Stimulated activated CD8-positive, alpha-beta memory T cell treated with anti-CD3 and anti-CD28 coated beads, Interleukin-12 subunit alpha, Interleukin-12 subunit beta, amount 100 ng/mL, for 4 hours (primary cell): ENCODE measurements at regions not wholly inside any gene's neighbourhood (a gene's known extent, or its start where the extent isn't known, plus 50 kb on each side); places are given as distances from the start of the nearest gene placed in this dataset.
"Not testable (repeated sequence)": the region's sequence is repeated elsewhere in the genome, so short reads cannot be mapped to it uniquely, and the experiment has no call there.

Experiments used
- DNase-seq: peaks from one replicate; pipeline ENCODE4 v3.0.0-alpha.2; 2020; ENCODE audit warnings: low read depth

DNA sequence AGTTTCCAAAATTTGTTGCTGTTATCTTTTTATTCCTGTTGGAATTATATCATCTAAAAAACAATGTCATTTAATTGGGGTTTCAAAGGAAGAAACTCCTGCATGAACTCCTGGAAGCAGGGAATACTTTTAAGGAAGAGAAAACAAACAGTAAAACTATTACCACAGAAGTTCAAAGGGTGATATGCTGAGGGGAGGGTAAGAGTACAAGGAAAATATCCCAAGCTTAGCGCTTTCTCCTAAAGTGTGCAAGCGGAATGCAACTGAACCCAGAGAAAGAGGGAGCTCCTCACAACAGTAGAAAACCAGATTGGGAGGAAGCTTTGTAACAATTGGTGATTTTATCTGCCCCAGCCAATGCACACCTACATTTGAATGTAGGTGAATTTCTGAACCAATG, 175.1 kb downstream of the NUFIP1 start:
- DNase-seq: no peak

DNA sequence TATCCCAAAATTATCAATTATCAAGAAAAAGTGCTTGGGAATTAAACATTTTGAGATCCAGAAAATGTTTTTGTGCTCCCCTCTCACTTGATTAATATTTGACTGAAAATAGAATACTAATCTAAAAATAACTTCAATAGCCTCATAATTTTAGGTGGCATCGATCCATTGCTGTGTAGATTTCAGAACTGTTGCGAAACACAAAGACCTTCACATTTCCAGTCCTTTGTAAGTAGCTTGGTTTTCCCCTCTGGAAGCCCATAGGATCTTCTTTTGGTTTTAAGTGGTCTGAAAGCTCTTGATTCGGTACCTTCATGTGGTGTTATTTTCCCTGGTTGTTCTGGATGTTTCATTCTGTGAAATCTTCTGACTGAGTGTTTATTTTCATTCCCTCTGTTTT, 176.5 kb downstream of the NUFIP1 start:
- DNase-seq: no peak

DNA sequence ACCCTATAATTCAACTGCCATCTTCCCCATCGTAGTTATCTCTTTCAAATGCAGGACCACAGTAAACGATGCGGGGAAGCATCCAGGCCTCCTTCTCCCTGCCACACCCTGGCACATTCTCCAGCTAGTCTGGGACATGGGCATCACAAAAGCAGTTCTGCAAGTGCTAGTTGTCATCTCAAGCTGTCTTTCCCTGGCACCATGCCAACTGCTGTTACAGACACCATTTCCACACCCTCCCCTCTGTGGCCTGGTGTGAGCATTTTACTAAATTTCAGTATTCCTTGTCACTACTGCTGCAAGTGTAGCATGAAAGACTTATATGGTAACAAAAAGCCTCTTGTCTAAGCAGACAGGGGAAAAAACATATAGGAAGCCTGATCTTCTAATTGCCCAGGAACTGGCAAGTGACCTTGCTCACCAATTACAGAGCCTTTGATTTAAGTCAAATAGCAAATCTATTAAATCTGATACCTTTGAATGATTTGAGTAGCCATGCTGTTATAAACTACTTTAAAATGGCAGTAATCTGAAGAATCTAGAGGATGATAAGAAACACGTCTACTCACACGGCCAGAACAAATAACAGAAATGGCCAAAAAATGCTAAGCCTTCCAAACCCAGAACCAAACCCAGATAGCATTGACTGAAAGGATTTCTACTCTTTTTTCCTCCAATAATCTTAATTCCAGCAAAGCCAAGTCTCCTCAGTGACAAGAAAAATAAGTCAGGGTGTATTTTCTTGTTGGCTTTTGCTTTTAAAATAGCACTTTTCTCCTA, 179.0 kb downstream of the NUFIP1 start:
- DNase-seq: no peak

DNA sequence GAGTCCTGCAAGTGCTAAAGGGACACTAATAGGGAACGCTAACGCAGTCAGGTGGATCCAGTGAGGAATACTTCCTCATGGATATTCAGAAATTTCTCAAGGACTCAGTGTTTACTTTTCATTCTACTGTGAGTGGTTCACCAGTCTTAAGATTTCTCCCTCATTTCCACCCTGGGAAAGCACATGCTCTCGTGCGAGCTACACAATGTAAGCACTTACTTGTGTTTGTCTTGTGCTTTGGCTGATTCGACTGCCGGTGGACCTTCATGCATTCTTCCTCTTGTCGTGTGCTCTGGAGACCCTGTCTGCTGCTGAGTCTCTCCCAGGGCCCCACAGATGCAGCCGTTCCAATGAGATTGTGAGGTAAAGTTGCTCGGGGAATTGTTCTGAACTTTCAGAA, 180.1 kb downstream of the NUFIP1 start:
- DNase-seq: no peak

DNA sequence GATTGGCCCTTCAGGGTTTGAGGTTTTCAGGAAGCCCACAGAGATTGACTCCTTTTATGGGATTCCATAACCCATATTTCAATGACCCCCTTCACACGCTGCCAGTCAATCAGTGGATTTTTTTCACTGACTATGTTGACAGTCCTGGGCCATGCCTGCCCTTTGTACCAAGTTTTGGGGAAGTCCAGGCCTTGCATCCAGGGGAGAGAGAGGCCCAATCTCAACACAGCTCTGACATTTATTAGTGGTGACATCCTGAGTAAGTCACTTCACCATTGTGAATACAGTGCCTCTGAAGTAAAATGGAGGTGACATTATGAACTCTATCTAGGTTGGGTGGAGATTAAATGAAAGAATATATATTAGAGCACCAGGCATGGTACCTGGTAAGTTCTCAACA, 181.1 kb downstream of the NUFIP1 start:
- DNase-seq: no peak

DNA sequence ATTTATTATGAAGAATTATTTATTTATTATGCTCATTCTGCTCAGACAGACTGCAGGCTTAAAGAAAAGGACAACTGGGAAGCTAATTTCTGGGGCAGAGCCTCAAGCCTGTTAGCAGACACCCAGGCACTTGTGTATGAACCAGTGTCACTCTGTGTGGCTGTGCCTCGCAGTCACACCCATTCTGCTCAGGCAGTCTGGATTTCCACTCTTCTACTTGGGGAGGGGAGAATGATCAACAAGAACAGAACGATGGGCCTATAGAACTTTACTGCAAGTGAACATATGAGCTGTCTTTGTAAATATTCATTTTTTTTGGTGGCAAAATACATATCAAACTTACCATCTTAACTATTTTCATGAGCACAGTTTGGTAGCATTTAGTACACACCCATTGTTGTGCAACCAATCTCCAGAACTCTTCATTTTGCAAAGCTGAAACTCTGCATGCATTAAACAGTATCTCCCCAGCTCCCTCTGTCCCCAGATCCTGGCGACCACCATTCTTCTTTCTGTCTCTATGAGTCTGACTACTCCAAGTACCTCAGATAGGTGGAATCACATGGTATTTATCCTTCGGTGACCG, 181.7 kb downstream of the NUFIP1 start:
- no peak for DNase-seq

DNA sequence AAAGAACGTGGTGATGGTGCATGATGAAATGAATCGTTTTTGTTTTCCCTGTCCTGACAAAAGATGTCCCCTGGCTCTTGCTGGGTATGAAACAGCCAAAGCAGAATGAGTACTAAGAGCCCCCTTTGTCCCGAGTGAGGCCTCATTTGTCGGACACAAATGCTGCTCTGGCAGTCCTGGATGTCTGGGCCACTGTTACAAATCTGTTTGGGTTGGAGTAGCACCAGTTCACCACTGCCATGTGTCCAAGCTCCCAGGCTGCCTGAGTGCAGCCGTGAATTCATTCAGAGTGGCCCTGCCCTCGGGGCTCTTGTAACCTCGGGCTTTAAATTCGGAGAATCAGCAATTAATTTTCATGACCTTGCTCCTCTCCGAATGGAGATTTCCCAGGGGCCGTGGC, 182.4 kb downstream of the NUFIP1 start:
- DNase-seq: no peak

DNA sequence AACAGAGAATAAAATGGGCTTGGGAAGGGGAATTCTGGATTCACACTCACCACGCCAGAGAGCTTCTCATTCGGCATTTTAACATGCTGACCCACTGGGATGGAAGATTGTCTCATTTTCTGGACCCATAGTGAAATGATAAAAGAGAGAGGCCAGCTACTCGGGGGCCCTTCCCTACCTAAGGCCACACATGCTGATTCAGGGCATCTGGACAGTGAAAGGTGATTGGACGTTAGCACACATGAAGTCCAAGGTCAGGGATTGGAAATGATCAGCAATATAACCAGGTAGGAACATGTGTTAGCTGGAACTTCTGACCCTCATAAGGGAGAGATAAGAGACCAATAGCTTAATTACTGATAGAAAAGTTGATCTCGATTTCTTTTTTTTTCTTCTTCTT, 183.7 kb downstream of the NUFIP1 start:
- DNase-seq: no peak

DNA sequence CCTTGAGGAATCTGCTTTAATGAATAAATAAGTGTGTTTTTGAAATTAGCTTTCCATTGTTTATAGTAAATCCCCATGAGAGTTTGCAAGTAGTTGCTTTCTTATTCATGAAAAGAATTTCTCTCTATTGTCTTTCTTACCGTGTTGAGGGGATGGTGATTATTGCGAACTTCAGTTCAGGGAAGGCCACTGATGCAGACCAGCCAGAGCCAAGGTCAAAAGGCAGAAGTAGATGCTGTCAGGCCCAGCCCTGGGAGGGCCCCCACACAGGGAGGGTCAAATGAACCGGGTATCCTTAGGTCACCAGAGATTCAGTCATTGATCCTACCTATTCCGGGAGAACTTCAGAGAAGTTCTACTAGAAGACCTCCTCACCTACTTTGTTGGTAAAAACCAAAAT, 185.9 kb downstream of the NUFIP1 start:
- DNase-seq: no peak

DNA sequence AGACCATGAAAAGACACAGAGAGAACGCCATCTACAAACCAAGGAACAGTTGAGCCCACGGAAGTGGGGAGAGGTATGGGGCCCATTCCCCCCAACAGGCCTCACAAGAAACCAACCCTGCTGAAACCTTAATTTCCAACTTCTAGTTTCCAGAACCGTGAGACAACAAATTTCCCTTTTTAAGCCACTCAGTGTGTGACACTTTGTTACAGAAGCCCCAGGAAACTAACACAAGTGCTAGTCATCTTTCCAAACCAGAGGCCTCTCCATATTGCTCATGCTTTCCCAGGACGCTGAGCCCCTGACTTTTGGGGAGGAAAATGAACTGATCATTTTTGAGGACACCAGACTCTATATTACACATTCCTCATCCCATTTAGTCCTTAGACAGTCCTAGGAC, 186.8 kb downstream of the NUFIP1 start:
- DNase-seq: no peak

DNA sequence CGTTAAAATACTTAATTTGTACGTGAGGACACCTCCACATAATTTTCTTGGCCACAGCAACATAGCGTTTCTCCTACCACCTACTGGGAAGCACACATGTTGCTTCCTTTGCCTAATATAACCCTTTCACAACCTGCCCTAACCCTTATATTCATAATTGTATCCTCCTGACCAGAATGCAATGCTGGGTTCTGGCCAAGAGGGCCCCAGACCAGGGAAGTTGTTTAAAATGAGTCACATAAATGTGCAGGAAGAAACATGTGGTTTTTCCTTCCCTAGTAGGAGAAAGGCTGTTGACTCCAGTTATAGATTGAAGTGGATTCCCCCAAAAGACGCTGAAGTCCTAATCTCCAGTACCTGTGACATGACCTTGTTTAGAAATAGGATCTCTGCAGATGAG, 187.3 kb downstream of the NUFIP1 start:
- DNase-seq: no peak

DNA sequence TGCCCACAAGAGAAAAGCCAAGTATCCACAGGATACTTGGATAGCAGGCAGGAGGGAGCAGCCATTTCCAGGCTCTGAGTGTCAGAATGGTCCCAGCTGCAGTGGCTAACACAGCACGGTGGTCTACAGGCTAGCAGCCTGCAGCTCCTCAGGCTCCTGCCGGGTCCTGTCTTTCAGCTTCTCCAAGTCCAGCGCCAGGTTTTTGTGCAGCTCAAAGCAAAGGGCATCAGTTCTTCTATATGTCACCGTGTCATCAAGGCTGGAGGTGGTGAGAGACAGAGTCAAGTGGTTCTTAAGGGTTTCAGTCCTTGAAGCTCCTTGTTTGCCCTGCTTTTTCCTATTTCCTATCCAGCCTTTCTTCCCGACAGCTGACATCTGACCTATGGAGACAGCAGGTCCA, 188.6 kb downstream of the NUFIP1 start:
- DNase-seq: no peak

DNA sequence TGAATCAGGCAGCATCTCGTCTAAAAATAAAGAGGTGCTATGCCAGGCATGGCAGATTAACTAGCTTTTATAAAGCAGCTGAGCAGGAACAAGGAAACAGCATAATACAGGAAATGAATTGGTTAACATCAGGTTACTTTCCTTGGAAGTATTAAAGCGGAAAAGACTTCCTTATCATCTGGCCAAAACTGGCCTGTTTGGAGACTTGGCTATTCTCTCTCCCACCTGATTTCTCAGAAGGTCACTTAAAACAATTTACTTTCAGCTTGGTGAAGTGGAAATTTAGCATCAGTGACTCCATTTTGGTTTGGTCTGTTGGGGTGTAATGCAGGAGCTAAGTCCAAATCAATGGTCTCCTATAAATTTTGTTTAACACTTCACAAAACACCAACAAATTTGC, 191.6 kb downstream of the NUFIP1 start:
- DNase-seq: no peak

DNA sequence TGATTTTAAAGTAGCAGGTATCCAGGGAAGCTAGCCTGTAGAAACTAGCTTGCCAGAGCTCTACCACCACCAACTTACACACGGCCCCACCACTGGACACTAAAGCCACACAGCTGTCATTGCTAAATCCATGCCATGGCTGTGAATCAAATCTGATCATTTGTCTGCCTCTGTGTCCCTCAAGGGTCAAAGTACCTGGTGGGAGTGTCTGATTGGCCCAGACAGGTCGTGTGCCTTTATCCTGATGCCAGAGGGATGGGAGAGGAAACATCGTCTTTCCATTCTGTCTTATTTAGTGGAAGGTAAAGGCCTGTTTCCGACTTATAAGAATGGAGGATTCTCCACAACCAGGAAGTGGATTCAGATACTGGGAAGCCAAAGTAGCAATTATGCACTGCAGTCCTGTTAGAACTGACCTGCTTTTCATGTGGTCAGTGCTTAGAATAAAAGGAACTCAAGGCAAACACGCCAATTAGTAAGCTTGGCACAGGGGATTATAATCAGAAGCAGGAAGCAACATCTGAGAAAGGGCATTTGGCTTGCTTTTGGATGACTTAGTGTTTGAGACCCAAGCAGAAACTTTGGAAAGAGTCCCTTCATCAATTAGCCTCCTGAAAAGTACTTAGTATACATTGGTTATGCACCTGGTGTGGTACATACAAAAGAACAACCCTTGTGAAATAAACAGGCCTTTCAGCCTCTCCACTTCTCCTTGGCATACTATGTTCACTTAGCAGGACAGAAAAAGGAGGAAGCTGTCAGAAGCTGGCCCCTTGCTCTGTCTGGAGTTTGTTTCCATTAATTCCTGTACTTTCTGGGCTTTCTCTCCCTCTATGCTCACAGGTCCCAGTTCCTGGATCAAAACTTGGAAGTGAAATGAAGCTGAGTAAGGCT, 192.4 kb downstream of the NUFIP1 start:
- DNase-seq: no peak

DNA sequence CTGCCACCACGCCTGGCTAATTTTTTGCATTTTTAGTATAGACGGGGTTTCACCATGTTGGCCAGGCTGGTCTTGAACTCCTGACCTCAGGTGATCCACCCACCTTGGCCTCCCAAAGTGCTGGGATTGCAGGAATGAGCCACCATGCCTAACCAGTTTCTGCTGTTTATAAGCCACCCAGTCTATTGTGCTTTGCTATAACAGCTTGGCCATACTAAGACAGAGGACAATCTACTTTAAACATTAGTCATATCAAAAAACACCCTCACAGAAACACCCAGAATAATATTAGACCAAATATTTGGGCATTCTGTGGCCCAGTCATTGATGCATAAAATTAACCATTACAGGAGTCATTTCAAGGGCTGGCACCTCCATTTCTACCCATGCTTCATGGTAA, 193.2 kb downstream of the NUFIP1 start:
- not testable (repeated sequence) for DNase-seq

DNA sequence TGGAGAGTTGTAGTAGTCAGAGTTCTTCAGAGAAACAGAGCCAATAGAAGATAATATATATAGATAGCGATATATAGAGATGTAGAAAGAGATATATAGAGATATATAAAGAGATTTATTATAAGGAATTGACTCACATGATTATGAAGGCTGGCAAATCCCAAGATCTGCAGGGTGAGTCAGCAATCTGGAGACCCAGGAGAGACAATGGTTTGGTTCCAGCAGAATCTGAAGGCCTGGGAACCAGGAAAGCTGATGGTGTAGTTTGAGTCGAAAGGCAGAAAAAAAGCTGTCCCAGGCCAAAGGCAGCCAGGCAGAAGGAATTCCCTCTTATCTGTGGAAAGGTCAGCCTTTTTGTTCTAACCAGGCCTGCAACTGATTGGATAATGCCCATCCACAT, 194.1 kb downstream of the NUFIP1 start:
- no peak for DNase-seq

DNA sequence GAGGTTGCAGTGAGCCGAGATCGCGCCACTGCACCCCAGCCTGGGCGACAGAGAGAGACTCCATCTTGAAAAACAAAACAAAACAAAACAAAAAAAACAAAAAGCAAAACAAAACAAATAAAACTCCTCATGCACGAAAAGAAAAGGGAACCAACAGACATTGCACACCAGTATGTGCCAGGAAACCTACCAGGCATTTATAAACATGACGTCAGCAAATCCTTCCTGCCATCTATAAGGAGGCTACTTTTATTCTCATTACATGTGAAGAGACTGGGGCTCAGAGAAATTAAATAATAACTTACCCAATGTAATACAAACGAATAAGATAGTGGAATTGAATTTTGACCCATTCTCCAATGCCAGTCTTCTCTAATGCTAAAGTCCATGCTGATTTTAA, 197.2 kb downstream of the NUFIP1 start:
- no peak for DNase-seq

DNA sequence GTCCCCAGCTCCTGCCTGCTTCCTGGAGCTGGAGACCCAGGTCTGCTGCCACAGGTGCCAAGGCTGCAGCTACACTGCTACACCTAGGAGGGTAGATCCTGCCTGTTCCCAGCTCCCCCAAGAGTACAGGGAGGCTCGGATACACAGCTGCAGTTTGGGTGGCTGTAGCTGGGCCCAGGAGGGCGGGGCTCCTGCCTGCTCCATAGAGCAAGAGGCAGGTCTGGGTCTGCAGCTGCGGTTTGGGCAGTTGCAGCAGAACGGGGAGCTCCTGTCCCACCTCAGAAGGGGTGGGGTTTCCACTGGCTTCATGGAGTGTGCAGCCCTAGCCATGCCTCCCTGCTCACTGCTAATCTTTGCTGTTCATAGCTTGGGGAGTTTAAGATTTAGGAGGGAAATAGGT, 199.0 kb downstream of the NUFIP1 start:
- DNase-seq: no peak

DNA sequence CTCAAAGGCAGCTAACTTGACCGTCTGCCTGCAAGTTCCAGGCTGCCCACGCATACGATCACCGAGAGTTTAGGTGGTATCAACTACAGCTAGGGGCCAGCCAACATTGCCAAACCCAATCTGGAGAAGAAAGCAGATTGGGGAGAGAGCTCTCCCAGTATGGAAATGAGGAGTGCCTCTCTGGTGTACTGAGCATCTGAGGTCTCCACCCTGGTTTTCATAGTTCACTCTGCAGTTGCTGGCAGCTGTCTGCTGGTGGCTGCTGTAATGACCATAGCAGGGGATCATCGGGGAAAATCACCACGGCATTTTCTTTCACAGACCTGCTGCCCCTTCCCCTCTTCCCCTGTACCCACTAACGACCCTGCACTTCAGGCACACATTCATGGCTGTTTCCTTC, 201.7 kb downstream of the NUFIP1 start:
- DNase-seq: no peak

DNA sequence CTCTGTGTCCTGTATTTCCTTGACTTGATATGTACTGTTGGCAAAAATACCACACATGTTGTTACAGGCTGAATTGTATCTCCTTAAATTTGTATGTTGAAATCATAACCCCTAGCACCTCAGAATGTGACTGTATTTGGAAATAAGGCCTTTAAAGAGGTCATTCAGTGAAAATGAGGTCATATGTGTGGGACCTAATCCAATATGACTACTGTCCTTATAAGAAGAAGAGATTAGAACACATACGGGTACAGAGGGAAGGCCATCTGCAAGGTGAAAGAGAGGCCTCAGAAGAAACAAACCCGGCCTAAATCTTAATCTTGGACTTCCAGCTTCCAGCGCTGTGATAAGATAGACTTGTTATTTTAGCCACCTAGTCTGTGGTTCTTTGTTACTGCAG, 202.5 kb downstream of the NUFIP1 start:
- no peak for DNase-seq

DNA sequence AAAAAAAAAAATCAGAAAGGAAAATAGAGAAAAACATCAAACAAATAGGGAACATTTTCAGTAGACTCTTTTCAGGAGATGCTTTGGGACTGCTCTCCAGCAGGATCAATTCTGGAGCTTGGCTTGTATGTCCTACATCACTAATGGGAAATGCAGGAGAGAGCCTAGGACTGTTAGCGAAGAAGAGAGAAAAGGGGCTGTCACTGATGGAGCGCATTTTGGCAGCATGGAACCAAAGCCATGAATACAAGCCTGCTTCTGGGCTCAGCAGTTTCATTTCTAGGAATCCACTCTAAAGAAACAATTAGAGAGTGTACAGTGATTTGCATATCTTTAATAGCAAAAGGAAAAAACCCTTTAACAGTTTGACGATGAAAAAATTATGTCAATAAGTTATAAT, 203.9 kb downstream of the NUFIP1 start:
- no peak for DNase-seq

DNA sequence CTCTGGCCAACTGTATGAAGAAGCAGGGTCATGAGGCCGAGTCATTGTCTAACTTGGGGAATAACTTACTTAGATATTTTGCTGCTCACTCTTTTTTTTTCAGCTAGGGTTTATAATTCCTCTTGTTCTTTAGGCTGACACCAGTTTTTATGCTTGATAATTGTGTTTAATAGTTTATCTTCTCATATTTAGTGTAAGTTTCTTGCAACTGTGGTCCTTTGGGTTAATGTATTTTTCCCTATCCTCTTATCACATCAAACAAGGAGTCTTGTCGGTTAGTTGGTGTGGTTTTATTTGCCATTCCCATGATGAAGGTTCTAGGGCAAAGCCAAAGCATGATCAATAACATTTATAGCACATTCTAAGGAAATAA, 204.6 kb downstream of the NUFIP1 start:
- DNase-seq: no peak

DNA sequence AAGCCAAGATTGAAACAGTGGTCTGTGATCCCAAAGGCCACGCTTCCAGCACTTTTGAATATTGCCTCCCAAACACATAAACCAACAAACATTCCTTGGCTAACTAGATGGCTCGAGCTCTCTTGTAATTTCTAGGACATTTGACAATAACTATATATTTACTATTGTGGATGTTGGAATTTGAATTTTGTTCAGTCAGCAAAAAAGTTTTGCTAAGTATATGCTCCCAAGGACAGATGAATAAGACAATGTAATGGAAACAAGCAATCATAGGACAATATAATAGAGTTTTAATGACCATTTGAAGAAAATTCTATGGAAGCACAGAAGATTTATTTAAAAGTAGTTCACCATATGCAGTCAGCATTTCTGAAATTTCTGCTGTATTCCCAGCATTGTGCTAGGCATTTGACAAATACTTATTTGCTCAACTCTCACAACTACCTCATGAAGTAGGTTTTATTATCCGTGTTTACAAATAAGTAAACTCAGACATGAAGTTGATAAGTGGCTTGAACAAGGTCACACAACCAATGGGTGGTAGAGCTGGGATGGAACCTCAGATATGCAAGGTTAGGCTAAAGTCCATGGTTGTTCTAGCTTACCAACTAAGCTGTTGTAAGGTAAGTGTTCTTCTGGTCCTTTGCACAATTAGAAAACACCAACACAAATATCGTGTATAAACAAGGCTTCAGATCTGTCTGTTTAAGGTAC, 205.1 kb downstream of the NUFIP1 start:
- no peak for DNase-seq
